Kidney (tissue), 13 donors: ENCODE measurements at regions not wholly inside any gene's neighbourhood (a gene's known extent, or its start where the extent isn't known, plus 50 kb on each side); places are given as distances from the start of the nearest gene placed in this dataset.

ENCODE experiments used
- DNase-seq, 5 donors: peaks; one replicate each; pipeline ENCODE4 v3.0.0-alpha.2; 2013 to 2020
- FAIRE-seq: peaks from 2 replicates; lab custom pipeline; 2012; peaks lifted over from hg19 to GRCh38; lab: Jason Lieb, UNC
- H3K27ac ChIP-seq, 2 donors: one replicate each; pipeline ENCODE4 v1.7.0; 2013; ENCODE audit warnings: low read depth in 2 of 2, low read length in 2 of 2, inconsistent platforms in 1 of 2
- H3K27me3 ChIP-seq: one replicate; pipeline ENCODE4 v1.7.1; 2013; ENCODE audit warnings: low read length, inconsistent platforms; ENCODE audit not compliant: control insufficient read depth, insufficient read depth
- H3K36me3 ChIP-seq, 3 donors: one replicate each; pipeline versions ENCODE4 v1.7.0 to v1.7.1; 2013; ENCODE audit warnings: low read length in 3 of 3, control low read depth in 1 of 3, inconsistent platforms in 1 of 3; ENCODE audit not compliant: insufficient read depth in 3 of 3, control insufficient read depth in 2 of 3
- H3K4me1 ChIP-seq, 3 donors: one replicate each; pipeline versions ENCODE4 v1.7.0 to v1.7.1; 2013; ENCODE audit warnings: low read length in 3 of 3, inconsistent platforms in 1 of 3, low read depth in 1 of 3; ENCODE audit not compliant: control insufficient read depth in 2 of 3, insufficient read depth in 2 of 3
- H3K4me3 ChIP-seq, 3 donors: one replicate each; pipeline versions ENCODE4 v1.7.0 to v1.8.1; 2013; ENCODE audit warnings: low read length in 3 of 3, control low read depth in 1 of 3, inconsistent platforms in 1 of 3
- H3K9ac ChIP-seq, 3 donors: one replicate each; pipeline versions ENCODE4 v1.7.0 to v1.7.1; 2013; ENCODE audit warnings: low read length in 3 of 3, control low read depth in 1 of 3, inconsistent platforms in 1 of 3
- H3K9me3 ChIP-seq, 3 donors: one replicate each; pipeline versions ENCODE4 v1.7.0 to v1.7.1; 2013; ENCODE audit warnings: low read length in 3 of 3, control low read depth in 1 of 3, inconsistent platforms in 1 of 3; ENCODE audit not compliant: control insufficient read depth in 2 of 3, insufficient read depth in 1 of 3
- CTCF ChIP-seq: IDR thresholded peaks from 3 replicates; pipeline ENCODE4 v1.5.1; 2012; ENCODE audit warnings: mild to moderate bottlenecking, moderate library complexity, borderline replicate concordance; ENCODE audit not compliant: insufficient read depth; ENCODE audit errors: extremely low read depth
- intact Hi-C: fragments of 100-400 bp; cut with DNase I; formaldehyde crosslinking; loops from one replicate; pipeline ENCODE4 v1.11.1; 2022
- donor health status: control.
- donor health status: control.
- donor health status: control.
- donor health status: control.
- donor health status: control.
- donor health status: DM: yes; HTN: yes; CAD: no.
- donor health status: Normal renal cell carcinoma (clear cell type).

- no peak for FAIRE-seq
- no peaks in the 10 kb centered on the region for H3K36me3 ChIP-seq
- DNase-seq = no peak
- no peaks in the 10 kb centered on the region for H3K27me3 ChIP-seq
- H3K4me3 ChIP-seq = no peak overlapping the region
- no peak overlapping the region for H3K27ac ChIP-seq
- no peaks in the 10 kb centered on the region for H3K9me3 ChIP-seq
- intact Hi-C loops = no loop called here
- no peak for TF ChIP-seq CTCF
- no peaks in the 10 kb centered on the region for H3K4me1 ChIP-seq
- H3K9ac ChIP-seq = no peak overlapping the region
These were observed 277.9 kb upstream of the E2F7 start for GRCh38 chr12:77343291-77343690.

GRCh38 chr12:77342253-77342652, 276.9 kb upstream of the E2F7 start:
- intact Hi-C loops = no loop called here
- Histone ChIP-seq H3K36me3 (no peaks in the 10 kb centered on the region), H3K9me3 (no peaks in the 10 kb centered on the region), H3K9ac (no peak overlapping the region), H3K4me1 (no peaks in the 10 kb centered on the region), H3K27ac (no peak overlapping the region), H3K27me3 (no peaks in the 10 kb centered on the region), H3K4me3 (no peak overlapping the region)
- no peak for TF ChIP-seq CTCF
- DNase-seq (peak in 1 of 5 donors; percentile 11), FAIRE-seq (no peak)

GRCh38 chr12:77339610-77340009, 274.2 kb upstream of the E2F7 start:
- Histone ChIP-seq H3K9me3 (no peaks in the 10 kb centered on the region), H3K27ac (no peak overlapping the region), H3K4me3 (no peak overlapping the region), H3K9ac (no peak overlapping the region), H3K27me3 (no peaks in the 10 kb centered on the region), H3K36me3 (no peaks in the 10 kb centered on the region), H3K4me1 (no peaks in the 10 kb centered on the region)
- DNase-seq = no peak
- intact Hi-C loops = no loop called here
- no peak for FAIRE-seq
- no peak for TF ChIP-seq CTCF

DNA sequence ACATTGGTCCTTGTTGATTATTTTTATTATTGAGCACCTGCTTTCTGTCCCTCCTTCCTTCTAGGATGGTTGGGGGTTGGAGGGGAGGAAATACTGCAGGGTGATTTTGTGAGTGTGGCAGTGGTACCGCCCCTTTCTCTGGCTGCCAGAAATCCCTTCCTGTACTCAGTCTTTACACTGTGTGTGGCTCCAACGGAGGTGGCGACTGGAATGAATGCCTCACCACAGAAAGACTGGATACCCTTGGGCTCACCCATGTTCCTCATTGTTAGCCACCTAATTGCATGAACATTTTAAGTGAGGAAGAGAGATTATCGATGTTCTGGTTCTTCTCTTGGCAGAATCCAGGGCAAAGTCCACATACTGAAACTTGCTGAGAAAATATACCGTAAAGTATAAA, 272.0 kb upstream of the E2F7 start:
- no peak overlapping the region for H3K9ac ChIP-seq
- no peak for FAIRE-seq
- intact Hi-C loops = no loop called here

More for the DNA sequence above, 272.0 kb upstream of the E2F7 start:
- Histone ChIP-seq H3K36me3 (no peaks in the 10 kb centered on the region), H3K27me3 (no peaks in the 10 kb centered on the region), H3K27ac (no peak overlapping the region), H3K4me1 (no peaks in the 10 kb centered on the region), H3K9me3 (no peaks in the 10 kb centered on the region), H3K4me3 (no peak overlapping the region)
- no peak for DNase-seq
- TF ChIP-seq CTCF = no peak
